GM18873 (cell line): ENCODE measurements at regions not wholly inside any gene's neighbourhood (a gene's known extent, or its start where the extent isn't known, plus 50 kb on each side); places are given as distances from the start of the nearest gene placed in this dataset.
"Not testable (repeated sequence)": the region's sequence is repeated elsewhere in the genome, so short reads cannot be mapped to it uniquely, and the experiment has no call there.

Source experiments
- ATAC-seq: cut with Tn5 transposase; IDR thresholded peaks from one replicate; pipeline ENCODE4 v1.9.1; 2021; ENCODE audit warnings: mild to moderate bottlenecking, moderate library complexity, moderate number of reproducible peaks; ENCODE audit not compliant: unreplicated experiment, low FRiP score

- no peak for ATAC-seq
Observed at GRCh38 chr15:46080016-46080415, 445.2 kb downstream of the SQOR start.

GRCh38 chr15:46088486-46089445 lies 453.9 kb downstream of the SQOR start:
- ATAC-seq, result no peak

DNA sequence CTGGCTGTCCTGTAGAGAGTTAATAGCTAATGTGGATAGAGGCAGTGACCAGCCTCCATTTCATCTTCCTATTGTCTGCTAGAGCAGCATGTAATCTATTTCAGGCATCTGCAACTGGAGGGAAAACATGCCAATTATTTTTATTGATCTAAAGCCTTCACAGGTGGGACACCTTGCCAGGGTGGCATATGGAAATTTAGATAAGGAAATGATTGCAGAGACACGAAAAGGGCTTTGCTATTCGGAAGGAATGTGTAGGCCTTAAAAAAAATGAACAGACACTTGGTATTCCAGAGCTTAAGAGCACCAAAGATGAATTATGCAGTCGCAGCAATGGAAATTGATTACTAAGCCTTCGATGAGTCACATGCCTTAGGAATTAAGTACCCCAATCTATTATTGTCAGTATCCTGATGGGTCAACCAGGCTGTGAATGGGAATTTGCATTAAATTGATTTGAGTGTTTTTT lies 454.7 kb downstream of the SQOR start:
- no peak for ATAC-seq

DNA sequence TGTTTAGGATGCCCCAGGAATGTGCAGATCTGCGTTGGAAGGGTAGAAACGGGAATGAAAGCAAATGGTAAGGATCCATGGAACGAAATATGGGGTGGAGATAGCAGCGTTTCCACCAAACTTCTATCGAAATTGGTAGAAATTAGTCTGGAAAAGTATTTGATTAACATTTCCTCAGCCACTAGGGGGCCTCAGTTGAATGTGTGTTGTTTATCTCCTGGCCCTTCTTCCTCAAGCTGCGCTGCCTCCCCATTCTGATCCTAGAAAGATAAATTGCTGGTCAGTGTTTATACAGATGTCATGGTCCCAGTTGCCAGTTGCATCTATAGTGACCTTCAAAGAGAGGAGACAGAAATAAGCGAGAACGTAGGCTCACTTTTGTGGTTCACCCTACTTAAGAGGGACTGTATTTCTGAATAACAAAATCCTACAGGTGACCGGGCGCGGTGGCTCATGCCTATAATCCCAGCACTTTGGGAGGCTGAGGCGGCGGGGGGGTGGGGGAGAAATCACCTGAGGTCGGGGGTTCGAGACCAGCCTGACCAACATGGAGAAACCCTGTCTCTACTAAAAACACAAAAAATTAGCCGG lies 457.1 kb downstream of the SQOR start:
- ATAC-seq, result no peak

GRCh38 chr15:46098006-46098405 lies 463.2 kb downstream of the SQOR start:
- not testable (repeated sequence) for ATAC-seq

- no peak for ATAC-seq
Observed at GRCh38 chr15:46110755-46111154, 475.9 kb downstream of the SQOR start.

GRCh38 chr15:46111730-46112129 lies 476.9 kb downstream of the SQOR start:
- no peak for ATAC-seq

GRCh38 chr15:46117071-46117470 lies 482.2 kb downstream of the SQOR start:
- ATAC-seq, result no peak

DNA sequence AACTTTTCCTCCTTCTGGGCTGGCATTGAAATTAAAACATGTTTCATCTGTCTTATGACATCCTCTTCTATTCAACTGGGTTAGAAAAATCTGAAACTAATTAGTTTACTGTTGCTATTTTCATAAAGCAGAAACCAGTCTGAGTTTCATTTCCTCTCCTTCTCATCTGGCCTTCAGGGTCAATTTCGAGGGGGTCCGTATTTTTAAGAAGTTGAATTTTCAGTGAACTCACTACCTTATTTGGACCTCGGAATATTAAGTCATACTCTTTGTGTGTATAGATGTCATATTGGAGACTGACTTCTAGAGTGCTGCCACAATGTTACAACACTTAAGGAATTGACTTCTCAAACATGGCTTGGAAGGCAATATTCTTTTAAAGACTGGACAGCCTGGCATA lies 485.9 kb downstream of the SQOR start:
- no peak for ATAC-seq

GRCh38 chr15:46121441-46121840 lies 486.6 kb downstream of the SQOR start:
- no peak for ATAC-seq

DNA sequence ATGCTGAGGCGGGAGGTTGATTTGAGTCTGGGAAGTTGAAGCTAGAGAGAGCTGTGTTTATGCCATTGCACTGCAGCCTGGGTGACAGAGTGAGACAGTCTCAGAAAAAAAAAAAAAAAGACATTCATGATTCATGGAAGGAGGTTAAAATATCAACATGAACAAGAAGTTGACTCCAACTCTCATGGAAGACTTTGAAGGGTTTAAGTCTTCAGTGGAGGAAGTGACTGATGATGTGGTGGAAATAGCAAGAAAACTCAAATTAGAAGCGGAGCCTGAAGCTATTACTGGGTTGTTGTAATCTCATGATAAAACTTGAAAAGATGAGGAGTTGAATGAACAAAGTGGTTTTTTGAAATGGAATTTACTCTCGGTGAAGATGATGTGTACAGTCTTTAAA lies 491.8 kb downstream of the SQOR start:
- no peak for ATAC-seq

GRCh38 chr15:46127361-46127874 lies 492.6 kb downstream of the SQOR start:
- no peak for ATAC-seq

GRCh38 chr15:46129145-46129544 lies 494.3 kb downstream of the SQOR start:
- no peak for ATAC-seq

GRCh38 chr15:46131876-46132275 lies 497.0 kb downstream of the SQOR start:
- no peak for ATAC-seq

GRCh38 chr15:46137443-46137842 lies 502.6 kb downstream of the SQOR start:
- ATAC-seq, result no peak

DNA sequence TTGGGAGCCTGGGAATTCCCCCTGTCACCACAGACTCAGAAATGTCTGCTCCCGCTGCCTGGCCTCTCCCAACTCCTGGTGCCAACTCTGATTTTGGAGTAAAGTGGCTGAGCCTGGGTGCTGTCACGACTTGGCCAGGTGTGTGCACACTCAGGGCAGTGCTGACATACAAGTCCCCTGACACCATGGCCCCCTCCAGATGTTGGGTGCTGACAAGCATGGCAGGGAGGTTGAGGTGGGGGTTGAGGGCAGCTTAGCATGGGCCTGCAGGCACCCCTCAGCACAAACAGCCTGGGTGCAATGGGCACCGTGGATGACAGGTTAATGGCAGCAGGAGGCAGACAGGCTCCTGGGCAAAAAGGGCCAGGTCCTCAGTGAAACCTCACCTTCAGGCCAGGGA lies 511.2 kb downstream of the SQOR start:
- ATAC-seq, result no peak

DNA sequence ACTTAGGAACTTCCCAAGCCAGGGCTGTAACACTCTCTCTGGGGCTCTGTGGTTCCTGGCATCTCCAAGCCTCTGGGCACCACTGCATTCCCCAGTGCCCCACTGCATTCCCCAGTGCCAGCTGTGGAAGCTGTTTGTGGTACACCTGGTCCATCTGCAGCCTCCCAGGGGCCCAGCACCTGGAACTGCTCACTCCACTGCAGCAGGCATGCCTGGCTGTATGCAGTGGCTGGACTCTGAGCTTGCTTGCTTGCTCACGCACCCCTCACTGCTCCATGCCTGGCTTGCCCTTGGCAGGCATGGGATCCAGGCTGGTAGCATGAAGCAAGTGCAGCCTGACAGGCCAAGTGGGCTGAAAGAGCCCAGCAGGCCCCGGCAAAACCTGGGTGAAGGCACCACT lies 512.1 kb downstream of the SQOR start:
- ATAC-seq, result no peak

GRCh38 chr15:46151786-46152185 lies 517.0 kb downstream of the SQOR start:
- no peak for ATAC-seq

DNA sequence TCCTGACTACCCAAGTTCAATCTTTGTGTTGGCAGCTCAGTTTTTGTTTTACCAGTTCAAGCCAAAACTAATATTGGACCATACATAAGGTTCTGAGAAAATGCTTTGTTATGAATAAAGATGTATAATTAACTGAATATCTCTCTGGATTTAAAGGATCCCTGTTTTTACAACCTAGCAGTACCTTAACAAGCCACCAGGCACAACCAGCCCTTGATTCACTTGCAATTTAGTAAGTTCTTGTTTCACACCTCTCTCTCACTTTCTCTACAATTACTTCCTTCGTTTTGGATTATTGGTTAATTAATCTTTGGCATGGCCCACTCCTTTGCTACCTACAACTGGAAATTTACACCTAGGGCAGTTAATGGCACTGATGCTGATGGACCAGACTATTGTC lies 531.9 kb downstream of the SQOR start:
- ATAC-seq, result no peak

DNA sequence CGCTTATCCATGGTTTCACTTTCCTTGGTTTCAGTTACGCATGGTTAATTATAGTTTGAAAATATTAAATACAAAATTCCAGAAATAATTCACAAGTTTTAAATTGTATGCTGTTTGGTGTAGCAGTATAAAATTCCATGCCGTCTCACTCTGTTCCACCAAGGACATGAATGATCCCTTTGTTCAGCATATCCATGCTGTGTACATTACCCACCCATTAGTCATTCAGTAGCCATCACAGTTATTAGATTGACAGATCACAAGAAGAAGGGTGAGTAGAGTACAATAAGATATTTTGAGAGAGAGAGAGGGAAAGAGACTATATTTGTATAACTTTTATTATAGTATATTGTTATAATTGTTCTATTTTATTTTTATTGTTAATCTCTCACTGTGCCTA lies 535.5 kb downstream of the SQOR start:
- no peak for ATAC-seq

DNA sequence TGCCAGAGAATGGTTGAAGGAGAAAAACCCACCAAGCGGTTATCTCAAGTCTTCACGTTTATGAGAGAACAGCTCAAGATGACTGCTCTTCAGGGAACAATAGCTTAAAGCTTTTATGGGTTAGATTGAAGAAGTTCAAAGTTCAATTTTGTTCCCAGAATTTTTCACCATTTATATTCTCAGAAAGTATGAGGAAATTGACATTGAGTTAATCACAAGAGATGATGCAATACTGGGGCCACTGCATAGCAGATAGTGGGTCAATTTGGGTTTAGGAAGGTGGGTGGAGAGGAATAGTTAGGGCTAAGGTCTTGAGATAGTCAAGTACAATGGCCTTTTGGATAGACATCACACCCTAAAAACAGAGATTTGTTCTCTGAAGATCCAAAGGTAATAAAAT lies 539.3 kb downstream of the SQOR start:
- no peak for ATAC-seq

- no peak for ATAC-seq
Observed at GRCh38 chr15:46177219-46177618, 542.4 kb downstream of the SQOR start.
